ENCODE measurements at regions not wholly inside any gene's neighbourhood (a gene's known extent, or its start where the extent isn't known, plus 50 kb on each side); places are given as distances from the start of the nearest gene placed in this dataset.

GRCh38 chr10:128473396-128473795 is 347.2 kb upstream of the MKI67 start:
- DNase-seq, result no peak

GRCh38 chr10:128473911-128474310 is 347.7 kb upstream of the MKI67 start:
- DNase-seq, result no peak

- DNase-seq, result no peak
Measured at GRCh38 chr10:128474571-128474970, 348.3 kb upstream of the MKI67 start.

- DNase-seq, result no peak
Measured at GRCh38 chr10:128475686-128476367, 349.6 kb upstream of the MKI67 start.

GRCh38 chr10:128476368-128476725 is 350.1 kb upstream of the MKI67 start:
- DNase-seq, result no peak

- no peak for DNase-seq
Measured at GRCh38 chr10:128476845-128477244, 350.6 kb upstream of the MKI67 start.

- DNase-seq, result no peak
Measured at GRCh38 chr10:128480601-128481000, 354.4 kb upstream of the MKI67 start.

- no peak for DNase-seq
Measured at GRCh38 chr10:128481152-128481840, 355.1 kb upstream of the MKI67 start.

- no peak for DNase-seq
Measured at GRCh38 chr10:128482052-128482451, 355.8 kb upstream of the MKI67 start.

- DNase-seq, result no peak
Measured at GRCh38 chr10:128483216-128483615, 357.0 kb upstream of the MKI67 start.

- DNase-seq, result no peak
Measured at GRCh38 chr10:128484041-128484440, 357.8 kb upstream of the MKI67 start.

GRCh38 chr10:128485701-128486235 is 359.5 kb upstream of the MKI67 start:
- no peak for DNase-seq

GRCh38 chr10:128487517-128487916 is 361.3 kb upstream of the MKI67 start:
- DNase-seq, result no peak

GRCh38 chr10:128489324-128490247 is 363.4 kb upstream of the MKI67 start:
- DNase-seq, result no peak

GRCh38 chr10:128491686-128492085 is 365.5 kb upstream of the MKI67 start:
- DNase-seq, result no peak

GRCh38 chr10:128493811-128494210 is 367.6 kb upstream of the MKI67 start:
- DNase-seq, result no peak

- DNase-seq, result no peak
Measured at GRCh38 chr10:128494665-128495064, 368.4 kb upstream of the MKI67 start.

GRCh38 chr10:128497660-128498377 is 371.6 kb upstream of the MKI67 start:
- DNase-seq, result no peak

GRCh38 chr10:128498378-128498730 is 372.1 kb upstream of the MKI67 start:
- DNase-seq, result no peak

- DNase-seq, result no peak
Measured at GRCh38 chr10:128498746-128499145, 372.5 kb upstream of the MKI67 start.

- no peak for DNase-seq
Measured at GRCh38 chr10:128499486-128499885, 373.3 kb upstream of the MKI67 start.

GRCh38 chr10:128499956-128500355 is 373.7 kb upstream of the MKI67 start:
- DNase-seq, result no peak

- DNase-seq, result no peak
Measured at GRCh38 chr10:128500642-128501041, 374.4 kb upstream of the MKI67 start.

All from NCI-H526 treated with DMSO at 0.1 percent for 48 hours (cell line).